AG04449 (cell line): ENCODE measurements at regions not wholly inside any gene's neighbourhood (a gene's known extent, or its start where the extent isn't known, plus 50 kb on each side); places are given as distances from the start of the nearest gene placed in this dataset.

Experiments
- CTCF ChIA-PET: fragments of 350-600 bp; formaldehyde crosslinking; extraction: SDS; loops from one replicate; lab custom pipeline; 2021; ENCODE audit warnings: antibody characterized with exemption; lab: Yijun Ruan, JAX
- POLR2A ChIA-PET: fragments of 400-600, 350-600 bp; formaldehyde crosslinking; extraction: SDS; loops from one replicate; lab custom pipeline; 2020; ENCODE audit warnings: antibody characterized with exemption, inconsistent platforms; lab: Yijun Ruan, JAX
- DNase-seq: peaks from one replicate; pipeline ENCODE4 v3.0.0-alpha.2; 2010; ENCODE audit warnings: low read depth, low spot score
- H3K4me3 ChIP-seq: 2 replicates; pipeline ENCODE4 v1.5.1; 2011; ENCODE audit warnings: low read depth, mild to moderate bottlenecking, control low read depth, low read length
- CTCF ChIP-seq: IDR thresholded peaks from one replicate; pipeline ENCODE4 v1.5.1; 2011; ENCODE audit warnings: mild to moderate bottlenecking, moderate library complexity, low read length, control low read depth, inconsistent platforms; ENCODE audit not compliant: insufficient read depth; ENCODE audit errors: missing control alignments

- POLR2A ChIA-PET: no interaction called here
- no peak for DNase-seq
- H3K4me3 ChIP-seq: no peak overlapping the region
- no peak for TF ChIP-seq CTCF
- CTCF ChIA-PET: interaction anchor here (0.6 kb wide), 1 partner anchor 806 kb away, joined by 3 read pairs; no protein-coding TSS in a partner anchor
These were observed 210.4 kb upstream of the DSEL start for GRCh38 chr18:67726882-67727281.

DNA sequence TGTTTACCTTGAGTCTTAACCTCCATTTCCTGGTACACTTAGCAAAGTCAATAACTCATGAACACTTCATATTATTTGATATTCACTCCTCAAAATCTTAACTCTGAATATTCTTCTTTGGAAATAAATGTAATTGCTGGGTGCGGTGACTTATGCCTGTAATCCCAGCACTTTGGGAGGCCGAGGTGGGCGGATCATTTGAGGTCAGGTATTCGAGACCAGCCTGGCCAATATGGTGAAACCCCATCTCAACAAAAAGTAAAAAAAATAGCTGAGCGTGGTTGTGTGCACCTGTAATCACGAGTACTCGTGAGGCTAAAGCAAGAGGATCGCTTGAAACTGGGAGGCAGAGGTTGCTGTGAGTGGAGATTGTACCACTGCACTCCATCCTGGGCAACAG lies 201.3 kb upstream of the DSEL start:
- no peak for TF ChIP-seq CTCF
- no peak overlapping the region for H3K4me3 ChIP-seq
- no peak for DNase-seq
- ChIA-PET CTCF (no interaction called here), POLR2A (no interaction called here)

- no peak overlapping the region for H3K4me3 ChIP-seq
- CTCF ChIA-PET: no interaction called here
- no peak for DNase-seq
- no peak for TF ChIP-seq CTCF
- POLR2A ChIA-PET: no interaction called here
These were observed 199.0 kb upstream of the DSEL start for GRCh38 chr18:67715567-67715966.

DNA sequence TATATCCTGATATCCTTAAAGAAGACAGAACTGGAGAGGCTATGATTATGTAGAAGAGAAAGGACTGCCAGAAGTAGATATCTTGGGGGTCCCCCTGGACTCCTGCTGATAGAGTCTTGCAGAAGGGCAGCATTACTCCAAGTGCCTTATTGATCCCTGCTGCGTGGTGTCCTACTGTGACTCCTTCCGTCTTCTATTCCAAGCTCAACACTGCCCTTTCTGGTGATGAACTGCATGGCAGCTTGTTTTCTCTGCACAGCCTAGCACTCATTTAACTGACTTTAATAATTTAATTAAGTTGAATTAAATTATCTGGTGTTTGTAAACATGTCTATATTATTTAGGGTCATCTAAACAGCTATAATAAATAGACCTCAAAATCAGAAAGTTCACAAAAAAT lies 194.1 kb upstream of the DSEL start:
- DNase-seq: no peak
- no peak overlapping the region for H3K4me3 ChIP-seq
- ChIA-PET POLR2A (no interaction called here), CTCF (interaction anchor here (1.4 to 1.8 kb wide), 3 partner anchors 12 to 17 kb away, joined by 3 to 5 read pairs (median 3); no protein-coding TSS in a partner anchor)
- TF ChIP-seq CTCF: no peak

GRCh38 chr18:67705748-67706147 lies 189.2 kb upstream of the DSEL start:
- no peak for TF ChIP-seq CTCF
- no peak overlapping the region for H3K4me3 ChIP-seq
- CTCF ChIA-PET: no interaction called here
- POLR2A ChIA-PET: no interaction called here
- DNase-seq: no peak

DNA sequence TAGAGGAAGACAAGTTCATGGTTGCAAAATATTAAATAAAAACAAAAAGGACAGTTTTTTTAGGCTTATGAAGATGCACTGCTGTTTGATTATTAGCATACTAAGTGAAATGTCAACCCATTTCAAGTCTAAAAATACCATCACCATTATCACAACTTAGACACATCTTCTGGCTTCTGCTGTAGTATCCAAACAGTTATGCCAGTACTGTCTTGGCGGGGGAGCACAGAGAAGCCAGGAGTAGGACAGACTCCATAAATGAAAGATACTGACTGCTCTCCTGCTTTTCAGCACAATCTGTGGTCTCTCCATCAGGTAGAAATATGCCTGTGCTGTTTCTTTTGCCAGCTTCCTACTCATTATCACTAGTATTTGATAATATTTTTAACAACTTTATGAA lies 179.2 kb upstream of the DSEL start:
- ChIA-PET CTCF (interaction anchor here (2.2 kb wide), 1 partner anchor 14 kb away, joined by 5 read pairs; no protein-coding TSS in a partner anchor), POLR2A (no interaction called here)
- no peak for DNase-seq

More for the DNA sequence above, 179.2 kb upstream of the DSEL start:
- TF ChIP-seq CTCF: no peak
- no peak overlapping the region for H3K4me3 ChIP-seq
